LHCN-M2 (cell line): ENCODE measurements at regions not wholly inside any gene's neighbourhood (a gene's known extent, or its start where the extent isn't known, plus 50 kb on each side); places are given as distances from the start of the nearest gene placed in this dataset.
A peak's percentile ranks its signal among the peaks of the same experiment; 100 is the strongest.
"Not testable (repeated sequence)": the region's sequence is repeated elsewhere in the genome, so short reads cannot be mapped to it uniquely, and the experiment has no call there.

Experiments
- DNase-seq: peaks from one replicate; pipeline ENCODE4 v3.0.0-alpha.2; 2012; ENCODE audit warnings: low read depth

DNA sequence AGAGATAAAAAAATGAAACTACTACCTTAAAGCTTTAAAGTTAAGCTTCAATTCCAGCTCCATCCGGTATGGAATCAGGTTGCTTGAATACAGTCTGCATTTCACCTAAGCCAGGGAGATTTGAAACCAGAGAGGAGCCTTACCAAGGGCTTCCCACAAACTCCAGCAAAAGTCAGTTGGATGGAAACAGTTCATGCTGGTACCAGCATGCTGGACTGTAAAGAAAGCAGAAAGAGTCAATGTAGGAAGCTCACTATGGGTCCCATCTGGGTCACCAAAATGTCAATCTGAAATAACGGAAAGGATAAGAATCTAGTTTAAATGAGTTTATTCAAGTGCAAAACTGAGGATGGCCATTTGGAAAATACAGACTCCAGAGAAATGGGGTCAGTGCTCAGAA is 65.3 kb downstream of the CDO1 start:
- peak; percentile 2 for DNase-seq

DNA sequence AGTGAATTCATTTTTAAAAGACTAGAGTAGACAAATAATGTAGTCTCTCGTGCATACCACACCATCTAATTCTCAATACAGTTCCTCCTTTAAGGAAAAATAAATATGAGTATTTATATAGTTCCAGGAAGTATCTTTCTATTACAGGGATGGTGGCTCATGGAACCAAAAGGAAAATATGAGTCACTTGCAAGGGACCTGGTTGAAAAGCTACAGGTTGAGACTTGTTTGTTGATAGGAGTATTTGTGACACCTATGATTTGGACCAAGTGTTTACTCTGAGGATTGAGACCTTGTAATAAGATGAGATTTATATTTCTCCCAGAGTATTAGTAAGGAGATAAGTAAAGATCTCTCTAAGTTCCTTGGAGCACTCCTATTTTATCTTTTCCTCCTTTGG is 67.4 kb downstream of the CDO1 start:
- no peak for DNase-seq

DNA sequence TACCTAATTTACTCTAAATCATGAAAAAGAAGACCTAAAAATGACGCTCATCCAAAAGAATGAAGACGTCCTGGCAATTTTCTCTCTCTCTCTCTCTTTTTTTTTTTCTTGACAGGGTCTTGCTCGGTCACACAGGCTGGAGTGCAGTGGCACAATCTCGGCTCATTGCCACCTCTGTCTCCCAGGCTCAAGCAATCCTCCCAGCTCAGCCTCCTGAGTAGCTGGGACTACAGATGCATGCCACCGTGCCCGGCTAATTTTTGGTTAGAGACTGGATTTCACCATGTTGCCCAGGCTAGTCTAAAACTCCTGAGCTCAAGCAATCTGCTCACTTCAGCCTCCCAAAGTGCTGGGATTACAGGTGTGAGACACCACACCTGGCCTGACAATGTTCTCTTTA is 77.2 kb downstream of the CDO1 start:
- not testable (repeated sequence) for DNase-seq

DNA sequence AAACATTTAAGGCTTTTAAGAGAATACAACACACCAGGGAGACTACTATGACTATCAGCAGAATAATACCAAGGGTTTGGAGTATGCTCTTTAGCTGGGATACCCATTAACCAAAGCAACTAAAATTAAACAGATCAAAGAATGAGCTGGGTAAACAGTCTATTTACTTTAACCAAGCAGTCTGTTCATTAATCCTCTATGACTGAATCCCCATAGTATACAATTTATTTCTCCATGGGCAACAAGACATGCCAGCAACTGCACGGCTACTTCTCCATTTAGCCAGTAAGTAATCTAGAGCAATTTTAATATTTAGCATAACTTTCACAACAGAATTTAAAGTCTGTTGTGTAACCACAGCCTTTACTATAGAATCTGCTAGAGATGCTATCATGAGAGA is 77.6 kb downstream of the CDO1 start:
- no peak for DNase-seq

DNA sequence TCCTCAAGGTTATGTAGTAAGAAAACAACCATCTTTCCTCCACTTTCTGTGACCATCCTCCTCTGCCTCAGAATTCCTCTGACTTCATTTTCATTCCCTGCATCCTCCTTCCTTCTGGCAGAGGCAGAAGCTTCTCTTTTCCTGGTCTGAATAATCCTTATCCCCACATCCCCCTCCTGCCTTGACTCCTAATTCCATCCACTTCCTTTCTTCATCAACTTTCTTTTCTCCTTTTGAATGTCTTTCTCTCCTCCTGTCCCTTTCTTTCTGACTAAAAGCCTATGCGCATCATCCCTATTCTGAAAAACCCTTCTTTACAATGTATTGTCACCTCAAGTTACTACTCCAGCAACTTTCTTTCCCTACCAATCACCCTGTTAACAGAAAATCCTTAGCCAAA is 79.0 kb downstream of the CDO1 start:
- DNase-seq = no peak

DNA sequence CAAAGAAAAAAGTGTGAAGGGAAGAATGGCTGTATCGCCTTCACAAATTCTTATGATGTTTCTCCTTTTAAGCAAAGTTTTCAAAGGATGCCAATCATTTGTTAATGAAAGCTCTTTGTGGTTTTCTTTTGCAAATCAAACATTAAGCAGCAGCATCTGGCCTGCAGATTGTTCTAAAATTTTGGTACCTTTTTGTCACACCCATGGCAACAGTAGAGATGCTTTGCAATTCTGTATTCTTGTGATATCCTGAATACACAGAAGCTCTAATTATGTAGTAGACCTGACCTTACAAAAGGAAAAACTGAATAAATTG is 79.8 kb downstream of the CDO1 start:
- no peak for DNase-seq

DNA sequence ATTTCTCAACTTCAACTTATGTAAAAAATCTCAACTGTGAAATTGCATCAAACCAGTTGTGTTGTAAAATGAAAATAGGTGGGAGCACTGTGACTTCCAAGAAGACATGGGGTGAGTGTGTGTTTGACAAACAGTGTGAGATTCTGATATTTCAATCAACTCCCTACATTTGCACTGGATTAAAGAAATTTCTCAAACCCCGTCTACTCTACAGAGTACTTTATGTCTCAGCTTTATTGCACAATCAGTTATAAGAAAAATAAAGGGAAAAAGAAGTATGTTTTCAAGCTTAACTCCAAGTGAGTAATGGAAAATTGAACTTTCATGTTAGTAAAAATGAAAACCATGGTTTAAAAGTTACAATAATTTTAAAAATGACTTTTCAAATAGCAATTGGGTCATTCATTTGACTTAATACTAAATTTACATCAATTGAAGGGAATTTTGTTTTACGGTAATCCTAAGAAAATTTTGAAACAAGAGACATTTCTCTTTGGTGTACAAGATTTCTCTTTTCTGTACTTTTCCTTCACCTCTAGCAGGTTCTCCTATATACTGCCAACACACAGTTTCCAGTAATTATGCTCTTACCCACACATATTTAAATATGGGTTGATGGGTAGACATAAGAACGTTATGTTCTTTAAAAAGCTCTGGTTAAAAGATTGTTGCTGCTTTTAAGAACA is 80.3 kb downstream of the CDO1 start:
- peak; percentile 1 for DNase-seq

DNA sequence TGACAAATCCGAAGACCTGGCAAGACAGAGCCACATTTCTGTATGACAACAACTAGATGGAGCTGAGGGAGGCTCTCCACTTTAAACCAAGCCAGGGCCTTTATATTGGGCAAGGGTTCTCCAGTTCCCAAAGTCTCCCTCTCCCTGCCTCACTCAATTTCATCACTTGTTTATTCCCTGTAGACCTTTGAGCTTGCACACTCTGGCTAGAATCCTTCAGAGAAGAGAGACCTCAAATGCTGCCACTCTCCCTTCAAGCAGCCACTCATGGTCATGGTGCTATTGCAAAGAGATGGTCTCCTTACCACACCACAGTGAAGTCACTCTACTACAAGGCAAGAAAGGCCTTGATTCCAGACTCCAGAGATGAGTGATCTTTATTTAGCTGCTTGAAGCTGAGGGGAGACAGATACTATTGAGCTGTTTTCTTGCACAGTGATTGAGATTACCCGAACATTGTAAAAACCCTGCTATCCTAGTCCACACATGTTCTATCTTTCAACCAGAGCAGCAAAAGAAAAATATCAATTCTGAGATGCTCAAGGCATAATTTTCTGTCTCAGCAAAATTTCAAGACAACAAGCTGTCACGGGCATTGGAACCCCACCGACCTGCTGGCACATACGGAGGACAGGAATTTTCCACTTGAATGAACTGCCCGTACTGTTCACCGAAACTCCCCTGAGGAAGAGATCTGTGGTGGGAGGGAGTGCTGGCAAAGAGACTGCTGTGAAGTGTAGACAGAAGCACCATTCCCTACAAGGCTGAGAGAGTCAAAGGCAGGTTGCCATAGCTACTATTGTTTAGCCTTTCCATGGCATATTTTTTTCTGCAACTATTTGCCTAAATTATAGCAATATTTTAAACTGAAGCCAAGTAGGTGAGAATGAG is 81.1 kb downstream of the CDO1 start:
- DNase-seq = no peak

DNA sequence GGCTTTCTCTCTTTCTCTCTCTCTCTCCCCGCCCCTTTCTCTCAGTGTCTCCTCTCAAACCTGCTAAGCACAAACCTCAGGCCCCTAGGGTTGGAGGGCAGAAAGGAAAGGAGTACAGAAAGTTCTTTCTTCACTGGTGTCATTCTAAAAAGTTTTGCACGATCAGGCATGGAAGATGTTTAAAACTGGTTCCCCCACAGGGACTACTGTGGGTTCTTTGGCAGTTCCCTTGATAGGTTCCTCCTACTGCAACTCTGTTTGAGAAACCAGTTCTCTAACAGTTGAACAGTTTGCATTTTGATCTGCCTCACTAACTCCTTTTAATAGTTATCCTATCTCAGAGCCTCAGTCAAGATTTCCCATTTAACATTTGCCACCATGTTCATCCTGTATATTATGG is 82.9 kb downstream of the CDO1 start:
- DNase-seq = no peak

DNA sequence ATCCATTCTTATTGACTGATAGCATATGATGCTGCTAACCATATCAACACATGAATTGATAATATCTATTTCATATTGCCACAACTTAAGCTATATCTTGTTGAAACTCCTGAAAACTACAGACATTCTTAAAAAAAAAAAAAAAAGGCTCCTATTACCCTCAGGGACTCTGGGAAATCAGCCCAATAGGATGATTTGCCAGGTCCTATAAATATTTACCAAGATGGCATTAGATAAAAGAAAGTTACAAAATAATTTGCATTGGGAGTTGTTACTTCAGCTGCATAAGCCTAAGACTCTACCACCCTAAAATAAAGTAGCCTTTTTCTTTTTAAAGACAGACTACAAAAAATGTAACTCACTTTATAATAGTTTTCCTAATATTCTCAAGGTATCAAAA is 84.4 kb downstream of the CDO1 start:
- no peak for DNase-seq

DNA sequence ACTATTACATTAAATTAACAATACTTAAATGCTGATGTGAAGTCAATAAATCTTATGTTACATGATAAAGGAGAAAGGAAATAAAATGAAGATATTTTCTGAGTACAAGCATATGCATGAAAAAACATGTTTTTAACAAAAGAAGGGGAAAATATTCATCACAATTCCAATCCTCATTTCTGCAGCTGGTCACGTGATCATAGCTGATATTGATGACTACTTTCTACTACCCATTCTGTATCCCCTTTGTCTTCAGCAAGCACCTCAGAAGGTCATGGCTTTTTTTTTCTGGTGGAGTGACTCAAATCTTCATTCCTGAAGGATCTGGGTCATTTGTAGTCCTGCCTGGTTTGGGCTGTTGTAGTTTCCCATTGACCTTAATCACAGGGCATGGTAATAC is 90.9 kb downstream of the CDO1 start:
- no peak for DNase-seq

DNA sequence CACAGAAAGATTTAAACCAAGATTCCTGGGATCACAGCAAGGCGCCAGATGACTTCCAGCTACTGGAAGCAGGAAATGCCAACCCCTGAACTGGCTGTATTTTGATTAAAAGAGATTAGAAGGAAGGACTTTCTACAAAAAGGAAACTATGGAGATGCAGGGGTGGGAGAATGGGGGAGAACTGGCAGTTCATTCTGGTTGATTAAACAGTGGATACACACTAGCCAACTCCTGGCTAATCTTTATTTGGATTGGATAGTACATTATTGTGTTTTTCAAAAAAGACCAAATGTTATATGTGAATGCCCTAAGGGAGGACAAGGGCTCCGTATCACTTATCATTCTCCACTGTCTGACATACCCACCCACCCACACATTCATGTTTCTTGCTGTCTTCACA is 93.2 kb downstream of the CDO1 start:
- no peak for DNase-seq

DNA sequence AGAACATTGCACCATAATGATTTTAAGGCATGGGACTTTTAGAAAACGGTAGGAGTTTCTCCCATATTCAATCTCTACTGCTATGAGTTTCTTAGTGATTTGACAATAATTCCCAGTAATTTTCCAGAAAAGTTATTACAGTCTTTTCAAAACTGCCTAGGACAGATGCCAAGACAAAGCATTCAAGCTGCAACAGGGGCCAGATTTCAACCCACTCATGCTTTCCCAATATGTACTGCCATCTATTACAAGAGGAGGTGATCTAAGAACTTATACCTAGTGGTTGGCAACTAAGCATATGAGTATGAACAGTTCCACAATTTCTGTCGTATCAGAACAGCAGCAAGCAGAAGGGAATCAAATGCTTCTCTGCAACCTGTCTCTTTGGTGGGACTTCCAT is 95.1 kb upstream of the TMED7 start:
- DNase-seq = no peak

DNA sequence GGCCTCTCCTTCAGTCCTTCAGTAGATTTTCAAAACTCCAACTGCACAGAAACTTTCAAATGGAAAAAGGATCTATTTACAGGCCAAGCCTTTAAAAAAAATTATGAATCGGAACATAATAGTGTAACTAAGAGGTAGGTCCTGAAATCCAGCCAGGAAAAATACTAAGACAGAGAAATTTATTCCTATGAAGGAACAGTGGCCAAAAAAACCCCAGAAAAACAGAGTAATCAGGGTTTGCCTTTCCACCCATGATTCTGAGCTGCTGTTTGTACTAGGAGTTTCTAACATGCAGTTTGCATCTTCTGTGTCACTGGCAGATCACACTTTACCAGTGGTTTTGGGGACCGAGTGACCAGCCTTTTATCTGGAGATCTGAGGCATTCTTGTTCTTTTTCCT is 93.1 kb upstream of the TMED7 start:
- no peak for DNase-seq

DNA sequence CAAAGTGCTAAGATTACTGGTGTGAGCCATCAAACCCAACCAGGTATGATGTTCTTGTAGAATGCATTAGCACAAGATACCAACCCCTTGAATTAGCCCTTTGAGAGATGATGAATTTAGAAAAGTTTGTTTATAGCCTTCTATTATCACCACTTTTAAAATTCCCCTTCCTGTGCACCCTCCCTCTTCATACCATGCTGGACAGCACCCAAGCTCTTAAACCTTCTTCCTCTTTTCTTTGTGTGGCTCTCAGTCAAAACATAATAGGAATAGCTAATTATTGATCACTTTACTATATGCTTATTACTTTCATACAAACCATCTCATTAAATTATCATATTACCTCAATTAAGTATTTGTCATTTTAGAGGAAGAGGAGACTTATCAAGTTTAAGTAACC is 87.6 kb upstream of the TMED7 start:
- DNase-seq = no peak

DNA sequence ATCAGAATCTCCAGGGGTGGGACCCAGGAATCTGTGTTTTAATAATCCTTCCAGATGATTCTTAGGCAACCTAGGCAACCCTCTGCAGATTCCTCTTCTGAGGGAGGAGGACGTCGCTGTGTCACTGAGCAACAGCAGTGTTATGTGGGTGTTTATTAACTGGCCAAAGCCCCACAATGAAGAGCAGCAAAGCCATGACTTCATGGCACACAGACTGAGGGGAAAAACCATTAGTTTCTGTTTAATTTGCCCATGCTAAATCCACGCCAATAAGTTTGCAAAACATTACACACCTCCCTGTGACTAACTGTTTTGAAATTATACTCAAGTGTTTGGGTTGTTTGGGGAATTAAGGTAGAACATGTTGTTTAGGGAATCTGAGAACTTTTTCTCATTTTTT is 83.7 kb upstream of the TMED7 start:
- DNase-seq = peak; percentile 2

DNA sequence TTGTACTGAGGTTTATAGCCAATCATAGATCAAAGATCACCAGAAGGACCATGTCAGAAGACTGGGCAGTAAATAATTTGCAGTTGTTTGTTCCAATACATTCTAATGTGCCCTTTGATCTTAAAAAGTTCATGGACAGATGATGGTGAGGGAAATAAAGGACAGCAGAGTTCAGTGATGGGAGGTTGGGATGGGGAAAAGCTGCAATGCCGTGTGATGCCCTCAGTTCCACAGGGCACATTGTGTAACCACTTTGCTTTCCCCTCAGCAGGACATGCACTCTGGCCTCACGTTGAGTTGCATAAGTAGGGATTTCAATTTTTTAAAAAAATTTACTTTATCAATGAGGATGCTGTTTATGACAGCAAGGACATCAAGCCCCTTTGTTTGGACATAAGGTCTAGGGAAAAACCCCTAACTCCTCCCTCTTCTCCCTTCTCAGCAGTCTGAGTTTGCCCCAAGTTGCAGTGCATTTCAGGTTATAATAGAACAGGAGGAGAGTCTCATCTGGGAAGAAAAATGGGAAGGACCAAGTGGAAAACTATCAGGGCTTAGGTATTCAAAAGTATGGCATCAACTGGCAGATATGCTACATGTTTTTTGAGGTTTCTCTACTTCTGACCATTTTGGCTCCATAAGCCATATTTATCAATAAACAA is 83.1 kb upstream of the TMED7 start:
- no peak for DNase-seq

DNA sequence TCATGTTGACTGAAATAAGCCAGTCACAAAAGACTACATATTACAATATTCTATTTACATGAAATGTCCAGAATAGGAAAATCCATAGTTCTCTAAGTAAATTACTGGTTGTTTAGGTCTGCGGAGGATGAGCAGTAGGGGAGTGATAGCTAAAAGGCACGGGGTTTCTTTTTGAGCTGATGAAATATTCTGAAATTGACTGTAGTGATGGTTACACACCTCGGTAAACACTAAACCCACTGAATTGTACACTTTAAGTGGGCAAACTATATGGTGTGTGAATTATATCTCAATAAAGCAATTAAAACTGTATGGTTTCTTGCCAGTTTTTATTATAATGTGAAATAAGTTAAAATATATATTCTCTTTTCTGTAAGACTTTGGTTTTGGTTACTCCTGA is 77.7 kb upstream of the TMED7 start:
- no peak for DNase-seq

DNA sequence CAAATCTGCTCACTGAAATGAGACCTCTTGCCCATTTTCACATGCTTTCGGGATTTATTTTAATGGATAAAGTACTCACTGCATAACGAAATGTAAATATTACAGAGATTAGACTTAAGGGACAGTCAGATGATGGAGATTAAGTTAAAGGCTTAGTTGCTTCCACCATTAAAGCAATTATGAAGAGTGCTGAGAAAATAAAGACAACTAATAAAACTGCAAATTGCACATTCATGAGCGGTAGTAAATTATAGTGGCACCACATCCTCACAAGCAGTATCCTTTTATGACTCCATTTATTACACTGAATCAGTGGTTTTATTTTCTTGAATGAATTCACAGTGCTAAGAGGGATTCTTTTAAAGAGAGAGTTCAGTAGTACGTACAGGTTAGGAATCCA is 76.2 kb upstream of the TMED7 start:
- DNase-seq = no peak

DNA sequence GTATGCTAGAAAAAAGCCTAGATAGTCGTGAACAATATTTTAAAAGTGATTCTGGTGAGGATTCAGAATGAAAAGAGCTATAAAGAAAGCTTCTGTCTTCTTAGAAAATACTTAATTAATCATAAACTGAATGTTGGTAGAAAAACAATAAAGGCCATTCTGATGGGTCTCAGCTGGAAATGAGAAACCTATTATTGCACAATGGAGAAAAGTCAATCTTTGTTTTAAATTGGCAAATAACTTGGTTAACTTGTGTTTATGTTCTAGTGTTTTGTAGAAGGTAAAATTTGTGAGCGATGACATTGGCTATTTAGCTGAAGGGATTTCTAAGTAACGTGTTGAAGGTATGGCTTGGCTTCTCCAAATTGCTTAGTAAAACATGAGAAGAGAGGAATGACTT is 74.1 kb upstream of the TMED7 start:
- no peak for DNase-seq

DNA sequence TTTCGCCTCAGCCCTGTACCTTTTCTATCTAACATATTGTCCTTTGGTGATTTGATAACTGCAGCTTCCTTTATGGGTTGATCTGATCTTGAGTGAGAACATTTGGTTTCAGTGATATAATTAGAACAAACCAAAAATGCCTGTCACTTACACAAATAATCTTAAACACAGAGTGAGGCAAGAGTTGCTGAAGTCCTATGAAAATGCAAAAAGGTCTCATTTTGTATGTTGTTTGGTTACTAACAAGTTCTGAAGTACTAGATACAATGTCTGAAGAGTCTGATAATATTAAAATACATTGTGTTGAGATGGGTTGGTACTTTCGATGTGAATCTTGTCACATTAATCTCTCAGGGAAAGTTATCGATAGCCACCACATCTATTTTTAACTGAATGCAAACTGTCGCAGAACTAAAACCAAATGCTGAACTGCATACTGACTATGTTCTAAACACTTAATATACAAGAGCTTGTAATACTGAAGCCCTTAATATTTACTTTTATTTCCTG is 70.4 kb upstream of the TMED7 start:
- no peak for DNase-seq

DNA sequence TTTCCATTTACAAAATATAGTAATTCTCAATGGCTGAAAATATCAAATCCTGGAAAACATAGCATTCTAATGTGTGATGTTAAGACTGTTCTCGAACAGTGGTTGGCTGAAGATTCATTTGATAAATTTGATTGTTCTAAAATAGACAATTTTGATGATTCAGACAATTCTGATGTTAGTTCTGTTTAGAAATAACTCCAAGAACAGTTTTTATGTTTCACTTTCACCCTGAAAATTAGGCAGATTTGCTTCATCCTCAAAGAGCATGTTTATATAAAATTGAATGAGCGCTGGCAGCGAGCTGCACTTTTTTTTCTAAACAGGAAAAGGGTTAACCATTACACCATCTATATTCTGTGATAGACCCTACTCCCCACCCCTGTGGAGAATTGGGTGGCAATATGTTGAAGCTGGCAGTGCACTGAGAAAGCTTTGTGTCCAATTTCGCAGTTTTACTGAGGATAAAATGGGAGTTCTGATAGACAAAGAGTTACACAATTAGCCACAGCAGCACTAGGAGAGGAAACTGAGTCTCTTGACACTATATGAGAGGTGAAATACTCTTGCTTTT is 69.6 kb upstream of the TMED7 start:
- DNase-seq = no peak
